HS-5 (cell line): ENCODE measurements at regions not wholly inside any gene's neighbourhood (a gene's known extent, or its start where the extent isn't known, plus 50 kb on each side); places are given as distances from the start of the nearest gene placed in this dataset.

Experiments used
- DNase-seq: peaks from one replicate; pipeline ENCODE4 v3.0.0-alpha.2; 2012; ENCODE audit warnings: low read depth

- DNase-seq = no peak
Observed at GRCh38 chr18:64615021-64615420, 466.1 kb upstream of the LINC00305 start.

GRCh38 chr18:64614446-64614845 is 465.6 kb upstream of the LINC00305 start:
- DNase-seq = no peak

- DNase-seq = no peak
Observed at GRCh38 chr18:64592246-64592645, 443.4 kb upstream of the LINC00305 start.

GRCh38 chr18:64589000-64589399 is 440.1 kb upstream of the LINC00305 start:
- DNase-seq = no peak

- DNase-seq = no peak
Observed at GRCh38 chr18:64566456-64566855, 417.6 kb upstream of the LINC00305 start.

GRCh38 chr18:64562651-64563050 is 413.8 kb upstream of the LINC00305 start:
- DNase-seq = no peak

- no peak for DNase-seq
Observed at GRCh38 chr18:64546451-64546850, 397.6 kb upstream of the LINC00305 start.

GRCh38 chr18:64539847-64540246 is 391.0 kb upstream of the LINC00305 start:
- no peak for DNase-seq

GRCh38 chr18:64528646-64529045 is 379.8 kb upstream of the LINC00305 start:
- no peak for DNase-seq

- no peak for DNase-seq
Observed at GRCh38 chr18:64519201-64519600, 370.3 kb upstream of the LINC00305 start.

GRCh38 chr18:64518191-64518590 is 369.3 kb upstream of the LINC00305 start:
- DNase-seq = no peak

- DNase-seq = no peak
Observed at GRCh38 chr18:64513401-64513800, 364.5 kb upstream of the LINC00305 start.

GRCh38 chr18:64490207-64490606 is 341.3 kb upstream of the LINC00305 start:
- DNase-seq = no peak

GRCh38 chr18:64488698-64489097 is 339.8 kb upstream of the LINC00305 start:
- no peak for DNase-seq

GRCh38 chr18:64474773-64475172 is 325.9 kb upstream of the LINC00305 start:
- no peak for DNase-seq

- no peak for DNase-seq
Observed at GRCh38 chr18:64474255-64474654, 325.4 kb upstream of the LINC00305 start.

GRCh38 chr18:64449434-64449833 is 300.5 kb upstream of the LINC00305 start:
- DNase-seq = no peak

GRCh38 chr18:64444819-64445218 is 295.9 kb upstream of the LINC00305 start:
- DNase-seq = no peak

- DNase-seq = no peak
Observed at GRCh38 chr18:64438178-64438577, 289.3 kb upstream of the LINC00305 start.

GRCh38 chr18:64436111-64436510 is 287.2 kb upstream of the LINC00305 start:
- DNase-seq = no peak

GRCh38 chr18:64419156-64419555 is 270.3 kb upstream of the LINC00305 start:
- no peak for DNase-seq

GRCh38 chr18:64416990-64417389 is 268.1 kb upstream of the LINC00305 start:
- no peak for DNase-seq

- DNase-seq = no peak
Observed at GRCh38 chr18:64415218-64415617, 266.3 kb upstream of the LINC00305 start.

- DNase-seq = no peak
Observed at GRCh38 chr18:64410685-64411084, 261.8 kb upstream of the LINC00305 start.

GRCh38 chr18:64409511-64409910 is 260.6 kb upstream of the LINC00305 start:
- DNase-seq = no peak
